ENCODE measurements at regions not wholly inside any gene's neighbourhood (a gene's known extent, or its start where the extent isn't known, plus 50 kb on each side); places are given as distances from the start of the nearest gene placed in this dataset.

- no peak for TF ChIP-seq CHD7 (IDR thresholded peaks at IDR 0.05; ENCODE audit: insufficient replicate concordance, low read length)
- no peak for TF ChIP-seq HDAC2 (IDR thresholded peaks at IDR 0.05; ENCODE audit: borderline replicate concordance in 1 of 2, low read depth in 2 of 2, low read length in 2 of 2)
- no peak for TF ChIP-seq JUN (IDR thresholded peaks at IDR 0.05; ENCODE audit: low read depth, low read length)
- TF ChIP-seq POLR2AphosphoS5 (IDR thresholded peaks at IDR 0.05; ENCODE audit: low read depth, low read length): no peak
- TF ChIP-seq, protein P1, sequence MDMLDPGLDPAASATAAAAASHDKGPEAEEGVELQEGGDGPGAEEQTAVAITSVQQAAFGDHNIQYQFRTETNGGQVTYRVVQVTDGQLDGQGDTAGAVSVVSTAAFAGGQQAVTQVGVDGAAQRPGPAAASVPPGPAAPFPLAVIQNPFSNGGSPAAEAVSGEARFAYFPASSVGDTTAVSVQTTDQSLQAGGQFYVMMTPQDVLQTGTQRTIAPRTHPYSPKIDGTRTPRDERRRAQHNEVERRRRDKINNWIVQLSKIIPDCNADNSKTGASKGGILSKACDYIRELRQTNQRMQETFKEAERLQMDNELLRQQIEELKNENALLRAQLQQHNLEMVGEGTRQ (IDR thresholded peaks at IDR 0.05; ENCODE audit: low read length): no peak
- no peak for TF ChIP-seq SIX5 (IDR thresholded peaks at IDR 0.05; ENCODE audit: low read depth, low read length)
- TF ChIP-seq POU5F1 (IDR thresholded peaks at IDR 0.05; ENCODE audit: low read depth, low read length): no peak
- no peak for TF ChIP-seq CTCF (IDR thresholded peaks at IDR 0.05; ENCODE audit: control extremely low read depth in 1 of 3, insufficient read depth in 1 of 3, low read depth in 1 of 3, low read length in 3 of 3)
These were observed 120.6 kb downstream of the COPRS start (continued) for GRCh38 chr17:31738488-31738887.

All from H1 (cell line).